Islet precursor cell (in vitro differentiated cells): ENCODE measurements at regions not wholly inside any gene's neighbourhood (a gene's known extent, or its start where the extent isn't known, plus 50 kb on each side); places are given as distances from the start of the nearest gene placed in this dataset.
"Not testable (repeated sequence)": the region's sequence is repeated elsewhere in the genome, so short reads cannot be mapped to it uniquely, and the experiment has no call there.

Source experiments
- DNase-seq: peaks from one replicate; pipeline ENCODE4 v3.0.0-alpha.2; 2018

- peak; percentile 79 for DNase-seq
Observed at GRCh38 chr16:48054881-48055601, 100.8 kb downstream of the ABCC12 start.

GRCh38 chr16:48053418-48053745 is 102.4 kb downstream of the ABCC12 start:
- DNase-seq, result peak; percentile 96

DNA sequence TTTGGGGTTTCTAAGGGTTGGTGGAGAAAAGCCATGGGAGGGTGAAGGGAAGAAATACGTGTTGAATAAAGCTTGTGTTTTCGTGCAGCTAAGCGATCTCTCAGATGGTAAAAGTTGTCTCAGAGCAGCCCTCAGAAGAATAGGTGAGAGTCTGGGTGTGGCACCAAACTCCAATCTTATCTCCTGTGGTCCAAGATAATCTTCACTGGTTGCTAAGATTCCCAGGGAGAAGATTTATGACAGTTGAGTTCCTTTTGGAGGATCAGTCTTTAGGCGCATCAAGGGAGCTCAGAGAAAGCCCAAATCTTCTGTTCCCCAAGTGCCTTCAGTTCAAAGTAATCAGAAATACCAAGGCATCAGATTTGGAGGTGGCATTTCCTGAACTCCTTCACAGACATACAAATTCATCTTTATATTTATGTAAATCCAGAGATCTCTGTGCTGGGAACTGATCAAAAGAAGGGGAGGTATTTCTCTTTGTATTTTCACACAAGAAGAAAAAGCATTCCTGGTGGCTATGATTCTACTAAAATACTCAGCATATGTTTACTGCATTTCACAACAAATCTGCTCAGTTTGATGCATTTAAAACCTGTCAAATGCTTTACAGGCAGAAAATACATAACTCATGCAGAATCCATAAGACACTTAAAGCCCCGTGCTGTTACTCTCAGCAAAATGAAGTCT is 102.9 kb downstream of the ABCC12 start:
- DNase-seq, result no peak

DNA sequence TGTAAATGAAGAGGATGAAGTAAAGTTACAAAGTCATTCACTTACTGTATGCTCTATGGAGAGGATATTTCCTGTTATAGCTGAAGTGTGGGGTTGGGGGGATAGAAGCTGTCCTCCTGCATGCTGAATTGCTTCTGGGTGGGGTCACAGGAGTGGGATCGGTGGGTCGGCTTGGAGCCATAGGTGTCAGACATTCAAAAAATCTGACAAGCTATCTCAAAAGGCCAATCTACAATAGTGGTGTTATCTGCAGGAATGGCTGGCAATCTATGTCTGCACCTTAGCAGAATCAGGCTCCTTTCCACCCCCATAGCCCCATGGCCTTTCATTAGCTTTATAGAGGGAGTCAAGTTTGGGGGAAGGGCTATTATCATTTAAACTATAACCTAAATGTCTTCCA is 104.9 kb downstream of the ABCC12 start:
- no peak for DNase-seq

DNA sequence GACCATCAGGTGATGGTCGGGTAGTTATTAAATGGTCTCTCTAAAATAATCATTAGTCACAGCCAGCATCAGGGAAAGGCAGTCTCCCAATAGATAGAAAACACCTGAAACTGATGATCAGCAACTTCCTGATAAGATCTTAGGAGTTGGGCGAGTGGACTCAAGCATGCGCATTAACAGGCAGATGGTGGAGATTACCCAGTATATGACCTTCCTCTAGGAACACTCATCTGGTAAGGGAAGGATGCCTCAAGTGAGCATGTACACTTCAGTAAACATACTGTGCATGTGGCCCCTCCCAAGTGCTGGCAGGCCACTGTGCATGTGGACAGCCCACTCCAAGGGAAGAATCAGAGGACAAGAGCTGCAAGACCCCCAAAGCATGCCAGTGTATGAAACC is 105.9 kb downstream of the ABCC12 start:
- DNase-seq, result no peak

- no peak for DNase-seq
Observed at GRCh38 chr16:48047720-48048119, 108.1 kb downstream of the ABCC12 start.

DNA sequence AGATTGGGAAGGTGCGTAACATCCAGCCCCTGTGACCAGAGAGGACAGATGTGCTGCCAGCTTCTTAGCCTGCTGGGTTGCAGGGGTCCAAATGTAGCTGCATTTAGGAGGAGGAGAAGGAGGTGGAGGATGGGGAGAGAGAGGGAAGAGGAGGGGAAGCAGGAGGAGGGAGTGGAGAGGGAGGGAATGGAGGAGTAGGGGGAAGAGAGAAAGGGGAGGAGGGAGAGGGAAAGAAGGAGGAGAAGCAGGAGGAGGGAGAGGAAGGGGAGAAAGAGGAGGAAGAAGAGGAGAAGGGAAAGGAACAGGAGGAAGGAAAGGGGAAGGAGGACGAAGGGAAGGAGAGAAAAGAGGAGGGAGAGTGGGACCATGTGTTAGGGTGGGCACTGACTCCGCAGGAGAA is 108.6 kb downstream of the ABCC12 start:
- no peak for DNase-seq

- no peak for DNase-seq
Observed at GRCh38 chr16:48044117-48044516, 111.7 kb downstream of the ABCC12 start.

- DNase-seq, result peak; percentile 57
Observed at GRCh38 chr16:48041981-48042421, 113.8 kb downstream of the ABCC12 start.

- DNase-seq, result no peak
Observed at GRCh38 chr16:48035142-48035541, 120.7 kb downstream of the ABCC12 start.

GRCh38 chr16:48030926-48031325 is 124.9 kb downstream of the ABCC12 start:
- DNase-seq, result no peak

DNA sequence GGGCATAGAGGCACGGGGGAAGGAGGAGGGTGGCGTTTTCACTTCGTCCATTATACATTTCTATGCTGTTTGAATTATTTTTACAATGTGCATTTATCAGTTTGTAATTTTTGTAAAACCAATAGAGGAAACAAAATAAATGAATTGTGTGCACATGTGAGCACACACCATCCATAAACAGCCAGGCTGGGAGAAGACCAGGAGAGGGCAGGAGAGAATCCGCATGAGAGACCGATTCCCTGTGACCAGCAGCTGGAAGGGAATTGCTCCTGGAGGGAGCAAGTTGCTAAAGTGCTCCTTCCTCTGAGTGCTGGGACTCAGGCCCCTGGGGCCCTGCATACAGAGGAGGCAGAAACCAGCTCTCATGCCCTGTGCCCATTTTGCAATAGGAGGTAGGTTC is 126.0 kb downstream of the ABCC12 start:
- DNase-seq, result no peak

DNA sequence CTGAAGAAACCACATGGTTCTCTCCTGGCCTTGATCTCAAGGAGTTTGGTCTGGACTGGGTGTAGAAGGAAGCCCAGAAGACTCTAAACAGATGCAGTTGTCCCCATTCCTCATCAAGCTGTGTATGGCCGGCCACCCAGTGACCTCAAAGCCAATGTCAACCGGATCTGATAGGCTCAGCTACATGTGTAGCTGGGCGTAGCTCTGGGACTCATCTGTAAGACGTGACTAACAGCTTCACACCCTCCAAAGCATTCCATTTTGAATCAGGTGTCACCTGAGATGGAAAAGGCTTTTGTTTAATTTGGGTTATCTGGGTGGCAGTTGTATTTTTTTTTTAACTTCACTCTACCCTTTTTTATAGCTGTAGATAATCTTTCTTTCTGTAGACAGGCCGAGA is 130.4 kb downstream of the ABCC12 start:
- DNase-seq, result no peak

- DNase-seq, result no peak
Observed at GRCh38 chr16:48024042-48024441, 131.8 kb downstream of the ABCC12 start.

DNA sequence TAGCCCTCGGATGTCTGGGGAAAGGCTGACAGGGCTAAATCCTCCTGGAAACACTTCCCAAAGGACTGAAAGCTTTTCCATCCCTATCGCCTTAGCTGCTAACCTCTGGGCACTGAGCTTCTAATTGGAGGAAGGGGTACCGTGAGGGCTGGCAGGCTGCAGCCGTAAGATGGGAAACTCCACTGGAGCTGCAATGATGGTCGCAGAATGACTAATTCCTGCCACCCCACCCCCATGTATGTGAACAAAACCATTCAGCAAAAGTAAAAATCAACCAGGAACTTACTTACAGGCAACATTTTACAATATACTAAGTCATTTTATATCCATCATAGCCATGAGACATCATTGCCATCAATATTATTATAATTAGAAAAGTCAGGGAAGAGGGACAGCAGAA is 133.3 kb downstream of the ABCC12 start:
- DNase-seq, result no peak

GRCh38 chr16:48020617-48021016 is 135.2 kb downstream of the ABCC12 start:
- not testable (repeated sequence) for DNase-seq

- DNase-seq, result peak; percentile 64
Observed at GRCh38 chr16:48014349-48015135, 141.3 kb downstream of the ABCC12 start.

DNA sequence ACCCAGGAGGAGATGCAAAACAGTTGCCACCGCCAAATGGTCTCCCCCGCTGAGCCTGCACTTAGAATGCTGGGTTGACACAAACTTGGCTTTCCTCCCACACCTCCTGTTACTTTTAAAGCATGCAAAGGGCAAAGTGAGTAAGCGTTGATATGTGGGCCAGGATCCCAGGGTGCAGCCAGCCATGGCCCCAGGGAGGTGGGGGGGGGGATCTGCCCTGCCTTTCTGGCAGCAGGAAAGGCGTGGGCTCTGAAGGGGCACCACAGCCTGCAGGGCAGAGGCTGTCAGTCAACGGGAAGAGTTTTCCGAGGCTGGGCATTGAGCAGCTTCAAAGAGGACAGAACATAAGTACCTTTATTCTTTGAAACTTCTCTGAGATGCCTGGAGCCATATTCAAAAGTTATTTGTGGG is 142.3 kb downstream of the ABCC12 start:
- no peak for DNase-seq

DNA sequence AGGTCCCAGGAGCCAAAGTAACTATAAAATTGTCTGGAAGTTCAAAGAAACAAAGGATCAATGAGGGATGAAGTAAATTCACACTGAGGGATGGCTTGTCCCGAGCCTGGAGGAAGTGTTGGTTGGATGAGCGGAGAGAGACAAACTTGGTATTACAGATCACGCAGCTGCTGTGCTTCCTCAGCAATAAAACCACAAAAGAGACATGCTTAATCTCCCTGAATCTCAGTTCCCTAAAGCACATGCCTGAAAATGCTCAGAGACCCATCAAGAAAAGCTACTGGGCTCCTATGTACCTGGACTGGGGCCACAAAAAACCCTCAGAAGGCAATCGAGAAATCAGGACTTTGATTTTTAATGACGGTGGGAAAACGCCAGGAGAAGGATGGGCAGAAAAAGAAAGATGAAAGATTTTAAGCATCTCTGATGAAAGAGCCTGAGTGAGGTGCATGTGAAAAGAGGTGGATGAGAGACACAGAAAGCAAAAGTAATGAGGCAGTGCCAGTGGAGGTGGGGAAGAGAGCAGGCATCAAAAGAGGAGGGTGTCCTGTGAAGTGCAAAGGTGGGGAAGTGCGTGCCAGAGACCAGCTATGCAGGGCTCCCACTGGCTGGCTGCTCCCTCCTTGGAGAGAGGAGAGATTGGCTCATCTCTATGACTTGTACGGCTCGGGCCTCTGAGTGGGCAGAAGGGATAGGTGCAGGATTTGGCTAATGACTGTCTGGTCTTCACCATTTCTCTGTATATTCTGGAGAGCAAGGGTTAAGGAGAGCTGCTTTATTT is 143.7 kb downstream of the ABCC12 start:
- peak; percentile 31 for DNase-seq

- DNase-seq, result peak; percentile 1
Observed at GRCh38 chr16:48011466-48011865, 144.3 kb downstream of the ABCC12 start.

DNA sequence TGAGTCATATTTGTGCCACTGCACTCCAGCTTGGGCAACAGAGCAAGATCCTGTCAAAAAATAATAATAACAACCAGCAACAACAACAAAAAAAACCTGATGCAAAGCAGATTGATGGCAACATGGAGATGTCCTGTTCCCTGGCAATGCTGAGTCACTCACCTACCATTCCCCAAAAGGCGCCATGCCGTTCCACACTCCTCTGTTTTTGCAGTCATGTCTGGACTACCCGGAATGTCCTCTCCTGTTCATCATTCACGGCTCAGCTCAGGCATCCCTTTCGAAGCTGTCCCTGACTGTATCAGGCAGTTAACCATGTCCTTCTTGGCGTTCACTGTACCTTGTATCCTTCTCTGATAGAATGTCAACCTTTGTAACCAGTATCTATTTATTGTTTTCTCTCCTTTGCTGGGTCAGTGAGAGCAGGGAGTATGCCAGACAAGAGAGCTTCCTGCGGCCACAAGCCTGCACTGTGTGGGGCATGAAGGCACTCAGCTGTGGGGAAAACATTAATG is 147.7 kb downstream of the ABCC12 start:
- peak; percentile 31 for DNase-seq

DNA sequence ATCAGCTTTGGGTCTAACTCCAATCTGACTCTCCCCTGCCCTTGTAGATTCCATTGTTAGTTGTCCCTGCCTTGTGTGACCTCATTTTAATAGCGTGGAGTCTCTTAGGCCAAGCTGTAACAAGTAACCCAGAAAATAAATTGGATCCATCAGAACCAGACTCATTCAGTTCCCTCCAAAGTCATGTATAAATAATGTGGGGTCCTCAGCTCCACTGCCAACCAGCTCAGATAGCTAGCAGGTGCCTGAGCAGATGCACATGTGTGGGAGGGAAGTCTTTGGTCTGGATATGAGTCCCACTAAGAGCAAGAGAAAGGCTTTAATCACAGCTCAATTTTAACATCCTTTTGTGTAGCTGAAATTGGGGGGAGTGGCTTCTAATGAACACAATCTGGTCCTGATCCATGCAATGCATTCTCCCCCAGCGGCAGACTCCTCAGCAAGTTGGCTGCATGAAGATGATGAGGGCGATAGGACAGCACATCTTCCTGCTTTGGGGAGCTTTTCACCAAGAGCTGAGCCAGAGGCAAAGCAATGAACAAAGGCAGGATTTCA is 151.6 kb downstream of the ABCC12 start:
- peak; percentile 10 for DNase-seq
